Gastrocnemius medialis (tissue), 4 donors: ENCODE measurements at regions not wholly inside any gene's neighbourhood (a gene's known extent, or its start where the extent isn't known, plus 50 kb on each side); places are given as distances from the start of the nearest gene placed in this dataset.
"Not testable (repeated sequence)": the region's sequence is repeated elsewhere in the genome, so short reads cannot be mapped to it uniquely, and the experiment has no call there.

Experiments
- CTCF ChIP-seq, 5 experiments: fragments of 450-650 bp in 3 of 5; fragments of 200-600 bp in 2 of 5; sonication (generic) in 2 of 5; IDR thresholded peaks in 4 of 5; conservative IDR thresholded peaks in 1 of 5; 1 replicate in 4 of 5; 2 replicates in 1 of 5; pipeline ENCODE4 v1.5.1; 2016 to 2019; ENCODE audit warnings: antibody characterized with exemption in 5 of 5, mild to moderate bottlenecking in 3 of 5, moderate library complexity in 3 of 5
- POLR2A ChIP-seq, 2 donors: fragments of 450-650 bp; IDR thresholded peaks; one replicate each; pipeline ENCODE4 v1.6.1; 2017; ENCODE audit warnings: antibody characterized with exemption in 2 of 2, mild to moderate bottlenecking in 2 of 2, moderate library complexity in 2 of 2

GRCh38 chr9:138175354-138175753, 297.8 kb downstream of the CACNA1B start:
- TF ChIP-seq POLR2A (IDR thresholded peaks at IDR 0.05); CTCF (IDR thresholded peaks at IDR 0.05 in 4 of 5, conservative IDR thresholded peaks at IDR 0.05 in 1 of 5): not testable (repeated sequence)
